Activated B cell treated with CpG ODN at 0.5 μM for 24 hours (primary cell): ENCODE measurements at regions not wholly inside any gene's neighbourhood (a gene's known extent, or its start where the extent isn't known, plus 50 kb on each side); places are given as distances from the start of the nearest gene placed in this dataset.

ENCODE experiments used
- ATAC-seq: fragments of 200-7000 bp; cut with Tn5 transposase; one replicate; pipeline ENCODE4 v1.10.0; 2021; ENCODE audit warnings: low read depth, mild to moderate bottlenecking, moderate library complexity
- CTCF ChIA-PET: fragments of 350-600 bp; sonication (Branson Sonifier 250); formaldehyde crosslinking; loops from one replicate; lab custom pipeline; 2021; ENCODE audit warnings: antibody characterized with exemption; lab: Charles Lee
- POLR2A ChIA-PET: fragments of 350-600 bp; sonication (Branson Sonifier 250); formaldehyde crosslinking; loops from one replicate; lab custom pipeline; 2021; ENCODE audit warnings: antibody characterized with exemption; lab: Charles Lee
- DNase-seq: peaks from one replicate; pipeline ENCODE4 v3.0.0; 2022
- H3K27ac Mint-ChIP-seq: one replicate; pipeline ENCODE4 v1.8.0; 2020; ENCODE audit warnings: mixed read lengths
- H3K27me3 Mint-ChIP-seq: one replicate; pipeline ENCODE4 v1.8.0; 2021; ENCODE audit warnings: mixed read lengths
- H3K36me3 Mint-ChIP-seq: one replicate; pipeline ENCODE4 v1.8.0; 2021; ENCODE audit warnings: low read depth, mixed read lengths
- H3K4me1 Mint-ChIP-seq: one replicate; pipeline ENCODE4 v1.8.0; 2021; ENCODE audit warnings: mixed read lengths
- H3K4me3 Mint-ChIP-seq: one replicate; pipeline ENCODE4 v1.8.0; 2020; ENCODE audit warnings: mild to moderate bottlenecking, mixed read lengths
- H3K9me3 Mint-ChIP-seq: one replicate; pipeline ENCODE4 v1.8.0; 2020; ENCODE audit warnings: mixed read lengths
- CTCF ChIP-seq: fragments of 200-600 bp; IDR thresholded peaks from one replicate; pipeline ENCODE4 v1.8.0; 2022; ENCODE audit warnings: antibody characterized with exemption, mild to moderate bottlenecking
- intact Hi-C: fragments of 100-400 bp; cut with micrococcal nuclease; formaldehyde crosslinking; loops from one replicate; pipeline ENCODE4 v1.15.1; 2024

GRCh38 chr2:555164-555922 lies 121.9 kb downstream of the TMEM18 start:
- ChIA-PET POLR2A (no interaction called here), CTCF (no interaction called here)
- no peak overlapping the region for H3K27ac Mint-ChIP-seq

GRCh38 chr2:554444-554843 lies 122.8 kb downstream of the TMEM18 start:
- Mint-ChIP-seq H3K4me3 (peak overlapping the region; percentile 19), H3K4me1 (peaks cover 54% of the 10 kb centered on the region), H3K36me3 (no peaks in the 10 kb centered on the region), H3K27me3 (peaks cover 6% of the 10 kb centered on the region), H3K27ac (no peak overlapping the region), H3K9me3 (no peaks in the 10 kb centered on the region)
- DNase-seq (no peak), ATAC-seq (peak; percentile 69)
- TF ChIP-seq CTCF = no peak
- ChIA-PET POLR2A (no interaction called here), CTCF (no interaction called here)
- intact Hi-C loops = loop anchor here (5.0 kb wide), 2 partner anchors 33 to 122 kb away; no protein-coding TSS in a partner anchor

More at GRCh38 chr2:555164-555922, 121.9 kb downstream of the TMEM18 start:
- Mint-ChIP-seq H3K36me3 (no peaks in the 10 kb centered on the region), H3K4me1 (peaks cover 52% of the 10 kb centered on the region), H3K27me3 (peaks cover 6% of the 10 kb centered on the region), H3K4me3 (no peak overlapping the region), H3K9me3 (no peaks in the 10 kb centered on the region)
- DNase-seq (no peak), ATAC-seq (no peak)
- intact Hi-C loops = no loop called here
- no peak for TF ChIP-seq CTCF

GRCh38 chr2:552906-553305 lies 124.3 kb downstream of the TMEM18 start:
- CTCF ChIA-PET = no interaction called here
- peaks cover 54% of the 10 kb centered on the region for H3K4me1 Mint-ChIP-seq
- H3K9me3 Mint-ChIP-seq = no peaks in the 10 kb centered on the region
- peaks cover 4% of the 10 kb centered on the region for H3K27me3 Mint-ChIP-seq
- TF ChIP-seq CTCF = no peak
- no peak overlapping the region for H3K27ac Mint-ChIP-seq
- DNase-seq (no peak), ATAC-seq (no peak)
- intact Hi-C loops = loop anchor here (5.0 kb wide), 2 partner anchors 34 to 121 kb away; no protein-coding TSS in a partner anchor
- POLR2A ChIA-PET = no interaction called here
- H3K4me3 Mint-ChIP-seq = peak overlapping the region; percentile 52
- no peaks in the 10 kb centered on the region for H3K36me3 Mint-ChIP-seq

- Mint-ChIP-seq H3K27ac (peak overlapping the region; percentile 62), H3K4me1 (peaks cover 54% of the 10 kb centered on the region), H3K9me3 (no peaks in the 10 kb centered on the region), H3K4me3 (no peak overlapping the region), H3K36me3 (no peaks in the 10 kb centered on the region), H3K27me3 (peaks cover 4% of the 10 kb centered on the region)
- ATAC-seq (no peak), DNase-seq (no peak)
- intact Hi-C loops = loop anchor here (2.0 to 5.0 kb wide), 3 partner anchors 36 to 125 kb away; partner anchors contain the start of gene TMEM18
- ChIA-PET CTCF (interaction anchor here (1.5 kb wide), 1 partner anchor 85 kb away, joined by 8 read pairs; no protein-coding TSS in a partner anchor), POLR2A (no interaction called here)
- TF ChIP-seq CTCF = no peak
Measured at GRCh38 chr2:551621-552020, 125.6 kb downstream of the TMEM18 start.

- peak; percentile 78 for ATAC-seq
- Mint-ChIP-seq H3K27me3 (peaks cover 4% of the 10 kb centered on the region), H3K4me3 (peak overlapping the region; percentile 32), H3K36me3 (no peaks in the 10 kb centered on the region), H3K27ac (peak overlapping the region; percentile 62), H3K9me3 (no peaks in the 10 kb centered on the region), H3K4me1 (peaks cover 54% of the 10 kb centered on the region)
- DNase-seq = no peak
- ChIA-PET POLR2A (interaction anchor here (0.7 kb wide), 1 partner anchor 120 kb away, joined by 3 read pairs; no protein-coding TSS in a partner anchor), CTCF (interaction anchor here (1.5 kb wide), 1 partner anchor 85 kb away, joined by 8 read pairs; no protein-coding TSS in a partner anchor)
- intact Hi-C loops = loop anchor here (2.0 to 5.0 kb wide), 3 partner anchors 36 to 126 kb away; partner anchors contain the start of gene TMEM18
- TF ChIP-seq CTCF = no peak
Measured at GRCh38 chr2:550860-551567, 126.2 kb downstream of the TMEM18 start.
